ENCODE measurements at regions not wholly inside any gene's neighbourhood (a gene's known extent, or its start where the extent isn't known, plus 50 kb on each side); places are given as distances from the start of the nearest gene placed in this dataset.

GRCh38 chr16:49111351-49111750 lies 170.3 kb downstream of the CBLN1 start:
- H3K27me3 ChIP-seq (replicated peaks): no peaks in the 10 kb centered on the region
- H3K4me1 ChIP-seq (replicated peaks): no peaks in the 10 kb centered on the region
- no peak overlapping the region for H3K27ac ChIP-seq
- no peaks in the 10 kb centered on the region; the same call in 1 of the 2 replicates for H3K9me3 ChIP-seq (replicated peaks)
- no peak overlapping the region for H3K4me3 ChIP-seq
- DNase-seq (ENCODE audit: low read depth in 1 of 2, low spot score in 2 of 2): no peak
- H3K36me3 ChIP-seq: no peaks in the 10 kb centered on the region

GRCh38 chr16:49108611-49109010 lies 173.0 kb downstream of the CBLN1 start:
- Histone ChIP-seq H3K27ac (no peak overlapping the region), H3K9me3 (replicated peaks) (no peaks in the 10 kb centered on the region; the same call in 1 of the 2 replicates), H3K27me3 (replicated peaks) (no peaks in the 10 kb centered on the region), H3K4me3 (no peak overlapping the region), H3K36me3 (no peaks in the 10 kb centered on the region), H3K4me1 (replicated peaks) (no peaks in the 10 kb centered on the region)
- DNase-seq (ENCODE audit: low read depth in 1 of 2, low spot score in 2 of 2): no peak

GRCh38 chr16:49103298-49103697 lies 178.3 kb downstream of the CBLN1 start:
- H3K9me3 ChIP-seq (replicated peaks): no peaks in the 10 kb centered on the region; the same call in 1 of the 2 replicates
- H3K27ac ChIP-seq: no peak overlapping the region
- H3K4me3 ChIP-seq: no peak overlapping the region
- no peaks in the 10 kb centered on the region for H3K36me3 ChIP-seq
- no peaks in the 10 kb centered on the region for H3K27me3 ChIP-seq (replicated peaks)
- H3K4me1 ChIP-seq (replicated peaks): no peaks in the 10 kb centered on the region
- DNase-seq (ENCODE audit: low read depth in 1 of 2, low spot score in 2 of 2): no peak

- Histone ChIP-seq H3K9me3 (replicated peaks) (no peaks in the 10 kb centered on the region), H3K27me3 (replicated peaks) (no peaks in the 10 kb centered on the region), H3K36me3 (no peaks in the 10 kb centered on the region), H3K4me3 (no peak overlapping the region), H3K27ac (no peak overlapping the region), H3K4me1 (replicated peaks) (no peaks in the 10 kb centered on the region)
- DNase-seq (ENCODE audit: low read depth in 1 of 2, low spot score in 2 of 2): no peak
Observed at GRCh38 chr16:49101997-49102396, 179.6 kb downstream of the CBLN1 start.

- H3K36me3 ChIP-seq: no peaks in the 10 kb centered on the region
- no peak overlapping the region for H3K4me3 ChIP-seq
- no peaks in the 10 kb centered on the region for H3K4me1 ChIP-seq (replicated peaks)
- no peak for DNase-seq (ENCODE audit: low read depth in 1 of 2, low spot score in 2 of 2)
- H3K27me3 ChIP-seq (replicated peaks): no peaks in the 10 kb centered on the region
- no peak overlapping the region for H3K27ac ChIP-seq
- H3K9me3 ChIP-seq (replicated peaks): no peaks in the 10 kb centered on the region
Observed at GRCh38 chr16:49100366-49100765, 181.3 kb downstream of the CBLN1 start.

GRCh38 chr16:49097964-49098363 lies 183.7 kb downstream of the CBLN1 start:
- Histone ChIP-seq H3K9me3 (replicated peaks) (no peaks in the 10 kb centered on the region), H3K4me1 (replicated peaks) (no peaks in the 10 kb centered on the region), H3K27ac (no peak overlapping the region), H3K4me3 (no peak overlapping the region), H3K27me3 (replicated peaks) (no peaks in the 10 kb centered on the region), H3K36me3 (no peaks in the 10 kb centered on the region)
- no peak for DNase-seq (ENCODE audit: low read depth in 1 of 2, low spot score in 2 of 2)

- no peaks in the 10 kb centered on the region for H3K27me3 ChIP-seq (replicated peaks)
- no peaks in the 10 kb centered on the region for H3K36me3 ChIP-seq
- no peak overlapping the region for H3K4me3 ChIP-seq
- H3K4me1 ChIP-seq (replicated peaks): no peaks in the 10 kb centered on the region
- no peak overlapping the region for H3K27ac ChIP-seq
- DNase-seq (ENCODE audit: low read depth in 1 of 2, low spot score in 2 of 2): no peak
- no peaks in the 10 kb centered on the region for H3K9me3 ChIP-seq (replicated peaks)
Observed at GRCh38 chr16:49096176-49096945, 185.3 kb downstream of the CBLN1 start.

GRCh38 chr16:49095539-49095938 lies 186.1 kb downstream of the CBLN1 start:
- DNase-seq (ENCODE audit: low read depth in 1 of 2, low spot score in 2 of 2): no peak
- no peaks in the 10 kb centered on the region for H3K9me3 ChIP-seq (replicated peaks)
- no peak overlapping the region for H3K4me3 ChIP-seq
- H3K36me3 ChIP-seq: no peaks in the 10 kb centered on the region
- H3K27me3 ChIP-seq (replicated peaks): no peaks in the 10 kb centered on the region
- H3K4me1 ChIP-seq (replicated peaks): no peaks in the 10 kb centered on the region
- H3K27ac ChIP-seq: no peak overlapping the region

GRCh38 chr16:49094471-49094870 lies 187.2 kb downstream of the CBLN1 start:
- Histone ChIP-seq H3K4me1 (replicated peaks) (no peaks in the 10 kb centered on the region), H3K27ac (no peak overlapping the region), H3K4me3 (no peak overlapping the region), H3K27me3 (replicated peaks) (no peaks in the 10 kb centered on the region), H3K9me3 (replicated peaks) (no peaks in the 10 kb centered on the region), H3K36me3 (no peaks in the 10 kb centered on the region)
- DNase-seq (ENCODE audit: low read depth in 1 of 2, low spot score in 2 of 2): no peak

- Histone ChIP-seq H3K4me1 (replicated peaks) (no peaks in the 10 kb centered on the region), H3K27ac (no peak overlapping the region), H3K36me3 (no peaks in the 10 kb centered on the region), H3K4me3 (no peak overlapping the region), H3K27me3 (replicated peaks) (no peaks in the 10 kb centered on the region), H3K9me3 (replicated peaks) (no peaks in the 10 kb centered on the region)
- no peak for DNase-seq (ENCODE audit: low read depth in 1 of 2, low spot score in 2 of 2)
Observed at GRCh38 chr16:49093939-49094338, 187.7 kb downstream of the CBLN1 start.

- Histone ChIP-seq H3K4me3 (no peak overlapping the region), H3K36me3 (no peaks in the 10 kb centered on the region), H3K27ac (no peak overlapping the region), H3K27me3 (replicated peaks) (no peaks in the 10 kb centered on the region), H3K4me1 (replicated peaks) (no peaks in the 10 kb centered on the region), H3K9me3 (replicated peaks) (no peaks in the 10 kb centered on the region)
- no peak for DNase-seq (ENCODE audit: low read depth in 1 of 2, low spot score in 2 of 2)
Observed at GRCh38 chr16:49092704-49093103, 188.9 kb downstream of the CBLN1 start.

GRCh38 chr16:49089533-49089932 lies 192.1 kb downstream of the CBLN1 start:
- H3K9me3 ChIP-seq (replicated peaks): no peaks in the 10 kb centered on the region
- H3K36me3 ChIP-seq: no peaks in the 10 kb centered on the region
- H3K4me1 ChIP-seq (replicated peaks): no peaks in the 10 kb centered on the region
- H3K4me3 ChIP-seq: no peak overlapping the region
- H3K27me3 ChIP-seq (replicated peaks): no peaks in the 10 kb centered on the region
- H3K27ac ChIP-seq: no peak overlapping the region
- DNase-seq (ENCODE audit: low read depth in 1 of 2, low spot score in 2 of 2): no peak

GRCh38 chr16:49089039-49089438 lies 192.6 kb downstream of the CBLN1 start:
- no peak for DNase-seq (ENCODE audit: low read depth in 1 of 2, low spot score in 2 of 2)
- Histone ChIP-seq H3K27me3 (replicated peaks) (no peaks in the 10 kb centered on the region), H3K4me1 (replicated peaks) (no peaks in the 10 kb centered on the region), H3K4me3 (no peak overlapping the region), H3K9me3 (replicated peaks) (no peaks in the 10 kb centered on the region), H3K36me3 (no peaks in the 10 kb centered on the region), H3K27ac (no peak overlapping the region)

GRCh38 chr16:49085686-49086085 lies 196.0 kb downstream of the CBLN1 start:
- no peaks in the 10 kb centered on the region for H3K36me3 ChIP-seq
- H3K4me1 ChIP-seq (replicated peaks): no peaks in the 10 kb centered on the region
- no peaks in the 10 kb centered on the region for H3K9me3 ChIP-seq (replicated peaks)
- H3K27me3 ChIP-seq (replicated peaks): no peaks in the 10 kb centered on the region
- H3K27ac ChIP-seq: no peak overlapping the region
- no peak overlapping the region for H3K4me3 ChIP-seq
- no peak for DNase-seq (ENCODE audit: low read depth in 1 of 2, low spot score in 2 of 2)
